Gastrocnemius medialis (tissue), 4 donors: ENCODE measurements at regions not wholly inside any gene's neighbourhood (a gene's known extent, or its start where the extent isn't known, plus 50 kb on each side); places are given as distances from the start of the nearest gene placed in this dataset.

Experiments used
- ATAC-seq, 2 donors: fragments of 150-250 bp; one replicate each; pipeline ENCODE4 v1.9.1; 2016
- DNase-seq, 2 donors: peaks; one replicate each; pipeline ENCODE4 v3.0.0-alpha.2; 2019
- H3K27ac ChIP-seq, 4 donors: fragments of 200-600 bp; sonication (generic); 1 replicate in 1 of 4; 2 replicates in 3 of 4; pipeline ENCODE4 v1.5.1; 2016 to 2018; ENCODE audit warnings: mild to moderate bottlenecking in 2 of 4, moderate library complexity in 1 of 4
- H3K27me3 ChIP-seq, 3 donors: fragments of 200-600 bp; sonication (generic) in 2 of 3; 1 replicate in 1 of 3; 2 replicates in 2 of 3; pipeline versions ENCODE4 v1.5.1 to v1.6.0; 2016 to 2019; ENCODE audit warnings: mild to moderate bottlenecking in 1 of 3, moderate library complexity in 1 of 3
- H3K36me3 ChIP-seq, 2 donors: fragments of 200-600 bp; sonication (generic) in 1 of 2; one replicate each; pipeline ENCODE4 v1.5.1; 2017 to 2018
- H3K4me1 ChIP-seq, 2 donors: fragments of 200-600 bp; sonication (generic) in 1 of 2; one replicate each; pipeline ENCODE4 v1.5.1; 2016 to 2017; ENCODE audit warnings: mild to moderate bottlenecking in 2 of 2
- H3K4me3 ChIP-seq, 4 donors: fragments of 200-600 bp; sonication (generic) in 3 of 4; 1 replicate in 1 of 4; 2 replicates in 3 of 4; pipeline ENCODE4 v1.5.1; 2016 to 2019; ENCODE audit warnings: mild to moderate bottlenecking in 2 of 4
- H3K9me3 ChIP-seq, 3 donors: fragments of 200-600 bp; sonication (generic) in 2 of 3; 1 replicate in 1 of 3; 2 replicates in 2 of 3; pipeline ENCODE4 v1.5.1; 2016 to 2019
- POLR2A ChIP-seq, 2 donors: fragments of 450-650 bp; IDR thresholded peaks; one replicate each; pipeline ENCODE4 v1.6.1; 2017; ENCODE audit warnings: antibody characterized with exemption in 2 of 2, mild to moderate bottlenecking in 2 of 2, moderate library complexity in 2 of 2
- in situ Hi-C, 4 donors: fragments of 200-750 bp; cut with MboI; loops; one replicate each; pipeline versions ENCODE4 v1.15.0 to v1.8.0; 2017; ENCODE audit warnings: low sequenced_read_pairs in 4 of 4
- intact Hi-C: fragments of 100-400 bp; cut with DNase I; formaldehyde crosslinking; loops from one replicate; pipeline ENCODE4 v1.15.1; 2023; ENCODE audit warnings: low total_unique reads
- TF ChIP-seq, protein P1 (sequence below), 5 experiments: fragments of 450-650 bp in 3 of 5; fragments of 200-600 bp in 2 of 5; sonication (generic) in 2 of 5; IDR thresholded peaks in 4 of 5; conservative IDR thresholded peaks in 1 of 5; 1 replicate in 4 of 5; 2 replicates in 1 of 5; pipeline ENCODE4 v1.5.1; 2016 to 2019; ENCODE audit warnings: antibody characterized with exemption in 5 of 5, mild to moderate bottlenecking in 3 of 5, moderate library complexity in 3 of 5

DNA sequence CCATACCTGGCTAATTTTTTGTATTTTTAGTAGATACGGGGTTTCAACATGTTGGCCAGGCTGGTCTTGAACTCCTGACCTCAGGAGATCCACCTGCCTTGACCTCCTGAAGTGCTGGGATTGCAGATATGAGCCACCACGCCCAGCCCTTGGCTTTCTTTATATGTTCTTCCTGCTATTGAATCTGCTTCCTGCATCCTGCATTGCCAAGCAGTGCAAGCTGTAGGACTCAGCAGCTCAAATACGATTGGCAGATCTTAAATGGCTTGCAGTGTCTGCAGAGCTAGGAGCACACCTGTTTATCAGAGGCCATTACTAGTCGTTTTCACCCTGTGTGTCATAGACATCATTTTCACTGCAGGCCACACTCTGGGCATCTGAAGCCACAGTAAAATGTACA is 426.2 kb upstream of the PPP2R3A start:
- ATAC-seq, result no peak
- H3K27ac ChIP-seq, result no peak overlapping the region

DNA sequence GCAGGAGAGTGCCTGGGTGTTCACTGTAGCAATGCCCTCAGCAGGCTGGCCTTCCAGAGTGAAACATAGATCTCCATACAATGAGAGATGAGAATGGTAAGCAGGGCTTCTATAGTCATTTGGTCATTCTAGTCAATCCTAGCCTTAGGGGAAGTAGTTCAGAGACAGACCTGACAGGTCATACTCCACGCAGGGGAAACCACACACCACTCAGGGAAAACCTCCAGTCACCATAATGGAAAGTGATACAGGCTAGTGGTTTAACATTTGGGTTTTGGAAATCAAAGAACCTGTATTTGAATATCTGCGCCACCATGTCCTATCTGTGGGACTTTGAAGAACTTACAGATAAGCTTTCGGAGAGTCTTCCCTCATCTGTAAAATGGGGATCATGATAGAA is 425.7 kb upstream of the PPP2R3A start:
- Histone ChIP-seq H3K27me3 (no peaks in the 10 kb centered on the region), H3K36me3 (no peaks in the 10 kb centered on the region), H3K27ac (no peak overlapping the region), H3K4me1 (peaks cover 0 to 3% of the 10 kb centered on the region in 2 donors), H3K4me3 (no peak overlapping the region), H3K9me3 (no peaks in the 10 kb centered on the region)
- ATAC-seq (no peak), DNase-seq (no peak)
- TF ChIP-seq, protein P1, sequence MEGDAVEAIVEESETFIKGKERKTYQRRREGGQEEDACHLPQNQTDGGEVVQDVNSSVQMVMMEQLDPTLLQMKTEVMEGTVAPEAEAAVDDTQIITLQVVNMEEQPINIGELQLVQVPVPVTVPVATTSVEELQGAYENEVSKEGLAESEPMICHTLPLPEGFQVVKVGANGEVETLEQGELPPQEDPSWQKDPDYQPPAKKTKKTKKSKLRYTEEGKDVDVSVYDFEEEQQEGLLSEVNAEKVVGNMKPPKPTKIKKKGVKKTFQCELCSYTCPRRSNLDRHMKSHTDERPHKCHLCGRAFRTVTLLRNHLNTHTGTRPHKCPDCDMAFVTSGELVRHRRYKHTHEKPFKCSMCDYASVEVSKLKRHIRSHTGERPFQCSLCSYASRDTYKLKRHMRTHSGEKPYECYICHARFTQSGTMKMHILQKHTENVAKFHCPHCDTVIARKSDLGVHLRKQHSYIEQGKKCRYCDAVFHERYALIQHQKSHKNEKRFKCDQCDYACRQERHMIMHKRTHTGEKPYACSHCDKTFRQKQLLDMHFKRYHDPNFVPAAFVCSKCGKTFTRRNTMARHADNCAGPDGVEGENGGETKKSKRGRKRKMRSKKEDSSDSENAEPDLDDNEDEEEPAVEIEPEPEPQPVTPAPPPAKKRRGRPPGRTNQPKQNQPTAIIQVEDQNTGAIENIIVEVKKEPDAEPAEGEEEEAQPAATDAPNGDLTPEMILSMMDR (IDR thresholded peaks at IDR 0.05 in 4 of 5, conservative IDR thresholded peaks at IDR 0.05 in 1 of 5), result no peak
- no peak for TF ChIP-seq POLR2A (IDR thresholded peaks at IDR 0.05)
- in situ Hi-C loops (no loop called here), intact Hi-C loops (no loop called here)

More for the DNA sequence above, 426.2 kb upstream of the PPP2R3A start:
- H3K27me3 ChIP-seq, result no peaks in the 10 kb centered on the region
- H3K36me3 ChIP-seq, result no peaks in the 10 kb centered on the region
- no peaks in the 10 kb centered on the region for H3K9me3 ChIP-seq
- DNase-seq, result no peak
- in situ Hi-C loops (no loop called here), intact Hi-C loops (no loop called here)
- no peak for TF ChIP-seq POLR2A (IDR thresholded peaks at IDR 0.05)
- TF ChIP-seq, protein P1 (IDR thresholded peaks at IDR 0.05 in 4 of 5, conservative IDR thresholded peaks at IDR 0.05 in 1 of 5), result no peak
- H3K4me1 ChIP-seq, result peaks cover 0 to 3% of the 10 kb centered on the region in 2 donors
- no peak overlapping the region for H3K4me3 ChIP-seq

DNA sequence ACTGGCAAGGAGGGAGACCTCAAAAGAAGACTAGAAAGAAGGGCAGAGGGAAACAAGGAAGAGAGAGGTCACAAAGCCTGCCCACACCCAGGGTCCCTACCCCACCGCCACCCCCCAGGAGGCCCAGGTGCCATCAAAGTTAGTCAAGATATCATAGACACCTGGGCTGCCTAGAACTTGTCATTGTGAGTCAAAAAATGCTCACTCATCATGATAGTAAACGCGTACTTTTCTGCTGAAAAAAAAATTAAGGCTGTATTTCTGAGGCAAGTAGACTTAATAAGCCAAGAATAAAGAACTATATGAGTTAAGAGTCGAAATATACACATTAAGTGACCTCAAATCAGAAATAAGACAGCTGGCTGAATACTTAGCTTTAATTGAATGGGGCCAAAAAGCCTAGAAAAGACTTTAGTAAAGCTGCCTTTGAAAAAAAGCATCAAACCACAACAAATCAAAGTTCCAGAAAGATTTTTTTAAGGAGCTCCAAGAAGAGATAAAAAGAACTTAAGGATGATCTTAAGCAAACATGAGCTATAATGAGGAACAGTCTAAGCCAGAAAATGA is 415.5 kb upstream of the PPP2R3A start:
- no peak for ATAC-seq
- H3K27me3 ChIP-seq, result no peaks in the 10 kb centered on the region
- no peak for DNase-seq
- H3K27ac ChIP-seq, result no peak overlapping the region
- no peaks in the 10 kb centered on the region for H3K9me3 ChIP-seq
- no peaks in the 10 kb centered on the region for H3K4me1 ChIP-seq
- TF ChIP-seq POLR2A (IDR thresholded peaks at IDR 0.05), result no peak
- TF ChIP-seq, protein P1 (IDR thresholded peaks at IDR 0.05 in 4 of 5, conservative IDR thresholded peaks at IDR 0.05 in 1 of 5), result no peak
- H3K36me3 ChIP-seq, result no peaks in the 10 kb centered on the region
- in situ Hi-C loops, result no loop called here
- H3K4me3 ChIP-seq, result no peak overlapping the region
- intact Hi-C loops, result no loop called here

DNA sequence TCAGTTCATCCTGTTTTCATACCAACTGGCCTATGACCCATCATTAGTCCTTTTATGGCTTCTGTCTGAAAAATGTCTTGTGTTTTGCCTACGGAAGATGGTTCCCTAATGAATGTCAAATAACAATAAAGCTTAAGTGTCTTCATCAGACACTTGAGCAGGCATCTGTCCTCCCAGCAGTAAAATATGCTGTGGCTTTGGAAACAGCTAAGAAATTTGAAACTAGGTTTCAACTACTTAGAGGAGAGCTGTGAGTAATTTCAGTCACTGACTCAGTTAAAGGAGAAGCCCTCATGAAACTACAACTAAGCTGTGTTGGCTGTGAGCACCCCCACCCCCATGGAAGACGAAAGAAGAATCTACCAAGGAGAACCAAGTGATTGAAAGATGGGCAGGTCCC is 409.4 kb upstream of the PPP2R3A start:
- no peaks in the 10 kb centered on the region for H3K36me3 ChIP-seq
- in situ Hi-C loops (no loop called here), intact Hi-C loops (no loop called here)
- no peak overlapping the region for H3K4me3 ChIP-seq
- H3K9me3 ChIP-seq, result no peaks in the 10 kb centered on the region
- H3K27me3 ChIP-seq, result no peaks in the 10 kb centered on the region
- DNase-seq (no peak), ATAC-seq (no peak)
- TF ChIP-seq, protein P1 (IDR thresholded peaks at IDR 0.05 in 4 of 5, conservative IDR thresholded peaks at IDR 0.05 in 1 of 5), result no peak
- no peak for TF ChIP-seq POLR2A (IDR thresholded peaks at IDR 0.05)
- no peak overlapping the region for H3K27ac ChIP-seq
- H3K4me1 ChIP-seq, result no peaks in the 10 kb centered on the region
